Epithelial cell of proximal tubule (primary cell): ENCODE measurements at regions not wholly inside any gene's neighbourhood (a gene's known extent, or its start where the extent isn't known, plus 50 kb on each side); places are given as distances from the start of the nearest gene placed in this dataset.

ENCODE experiments used
- DNase-seq: peaks from one replicate; pipeline ENCODE4 v3.0.0-alpha.2; 2011; ENCODE audit warnings: low read depth
- H3K4me3 ChIP-seq: 2 replicates; pipeline ENCODE4 v1.5.1; 2011; ENCODE audit warnings: low read depth, mild to moderate bottlenecking, low read length
- CTCF ChIP-seq: conservative IDR thresholded peaks from 2 replicates; pipeline ENCODE4 v1.5.1; 2012; ENCODE audit warnings: low read depth, mild to moderate bottlenecking, low read length

DNA sequence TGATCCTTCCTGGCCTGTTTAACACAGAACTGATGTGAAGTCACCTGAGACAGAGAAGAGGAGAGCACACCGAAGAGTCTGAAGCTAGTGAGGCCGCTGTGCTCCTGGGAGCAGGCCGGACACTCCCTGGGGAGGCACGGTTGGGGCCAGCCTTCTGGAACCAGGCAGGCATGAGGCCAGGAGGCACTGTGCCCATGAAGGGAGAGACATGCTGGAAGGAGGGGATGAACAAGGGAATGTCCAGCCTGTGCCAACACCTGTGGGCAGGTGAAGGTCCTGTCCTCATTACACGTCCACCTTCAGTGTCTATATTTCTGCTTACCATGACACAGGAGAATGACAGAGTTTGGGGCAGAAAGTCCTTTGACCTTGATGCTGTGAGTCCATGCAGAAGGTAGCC is 183.8 kb upstream of the S1PR3 start:
- H3K4me3 ChIP-seq = no peak overlapping the region
- DNase-seq = no peak
- TF ChIP-seq CTCF = no peak

DNA sequence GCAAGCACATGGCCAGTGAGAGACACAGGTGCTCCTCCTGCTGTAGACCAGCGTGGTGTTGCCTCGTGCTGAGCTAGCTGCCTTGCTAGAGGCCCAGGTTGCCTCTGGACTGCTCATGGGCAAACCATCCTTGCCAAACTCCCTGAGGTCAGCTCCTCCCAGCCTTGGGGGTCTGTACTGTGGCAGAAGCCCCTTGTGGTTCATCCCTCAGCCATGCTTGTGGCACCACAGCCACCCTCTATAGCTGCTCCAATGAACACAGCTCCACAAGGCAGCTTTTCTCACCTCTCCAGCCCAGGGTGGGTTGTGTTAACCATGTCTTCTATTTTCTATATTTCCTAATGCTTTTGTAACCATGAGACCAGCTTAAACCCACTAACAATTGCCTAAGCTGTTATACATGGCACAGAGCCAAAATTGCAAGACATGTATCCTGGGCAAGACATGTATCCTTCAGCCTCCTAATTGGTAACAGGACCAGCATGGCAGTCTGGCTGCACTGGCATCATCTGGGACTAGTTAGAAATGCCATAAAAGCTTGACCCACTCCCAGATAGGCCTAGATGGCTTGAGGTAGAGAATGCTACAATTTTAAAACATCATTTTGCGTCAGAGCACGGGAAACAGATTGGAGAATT is 183.1 kb upstream of the S1PR3 start:
- no peak for DNase-seq
- no peak overlapping the region for H3K4me3 ChIP-seq
- TF ChIP-seq CTCF = no peak

DNA sequence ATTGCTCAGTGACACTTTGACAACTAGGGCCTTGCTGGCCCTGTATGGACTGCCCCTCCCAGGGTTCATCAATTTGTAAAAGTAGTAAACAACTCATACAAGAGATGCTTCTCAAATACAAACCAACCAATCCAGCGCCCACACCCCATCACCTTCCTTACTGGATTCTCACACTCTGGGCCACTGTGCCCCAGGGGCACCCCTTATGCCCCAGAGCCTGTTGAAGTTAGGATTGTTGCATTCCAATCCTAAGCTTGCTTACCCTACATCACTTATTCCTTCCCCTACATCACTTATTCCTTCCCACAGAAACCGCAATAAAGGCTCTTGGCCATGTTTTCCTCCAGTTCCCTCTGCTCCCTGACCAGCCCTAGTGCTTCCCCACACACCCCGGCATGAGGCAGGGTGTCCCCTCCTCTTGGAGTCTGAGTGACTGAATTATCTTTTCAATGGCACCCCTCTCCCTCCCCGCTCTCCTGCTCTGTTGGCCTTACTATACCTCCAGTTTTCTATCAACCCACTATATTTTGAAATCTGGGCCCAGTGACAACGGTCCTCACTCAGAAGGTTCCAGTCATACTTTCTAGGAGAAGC is 182.4 kb upstream of the S1PR3 start:
- no peak for TF ChIP-seq CTCF
- no peak for DNase-seq
- no peak overlapping the region for H3K4me3 ChIP-seq

DNA sequence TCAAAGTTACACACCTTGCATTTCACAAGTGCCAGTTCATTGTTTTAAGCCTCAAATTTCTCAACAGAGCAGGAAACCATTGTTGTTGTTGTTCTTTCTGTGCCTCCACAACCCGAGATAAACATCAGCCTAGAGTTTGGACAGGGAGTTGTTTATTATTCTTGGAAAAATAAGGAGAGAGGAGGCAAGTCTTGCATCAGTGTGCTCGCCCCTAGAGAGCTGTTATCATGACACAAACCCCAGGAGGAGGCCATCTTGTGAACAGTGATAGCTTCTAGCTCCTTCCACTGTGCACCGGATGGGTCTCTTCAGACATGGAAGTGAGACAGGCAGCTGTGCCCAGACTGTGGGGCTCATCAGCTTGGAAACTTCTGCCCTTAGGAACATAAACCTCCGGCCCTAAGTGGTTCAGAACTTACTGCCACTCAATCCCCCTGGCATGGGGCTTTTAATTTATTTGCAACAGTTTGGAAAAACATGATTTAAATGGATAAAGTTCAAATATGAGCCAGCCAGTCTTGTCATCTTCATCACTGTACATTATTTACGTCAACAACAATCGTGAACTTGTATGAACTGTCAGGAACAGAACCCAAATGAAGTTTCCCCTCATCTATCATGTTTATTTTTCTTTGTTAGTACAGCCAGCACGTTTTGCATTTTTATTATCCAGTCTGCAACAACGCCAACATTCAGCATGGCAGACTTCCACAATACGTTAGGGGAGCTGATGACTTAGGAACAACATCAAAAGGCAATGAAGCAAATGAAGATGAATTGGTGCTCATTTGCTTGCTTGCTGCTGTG is 181.7 kb upstream of the S1PR3 start:
- no peak overlapping the region for H3K4me3 ChIP-seq
- no peak for DNase-seq
- TF ChIP-seq CTCF = no peak

- DNase-seq = no peak
- TF ChIP-seq CTCF = no peak
- H3K4me3 ChIP-seq = no peak overlapping the region
Measured at GRCh38 chr9:88810826-88811225, 180.4 kb upstream of the S1PR3 start.

DNA sequence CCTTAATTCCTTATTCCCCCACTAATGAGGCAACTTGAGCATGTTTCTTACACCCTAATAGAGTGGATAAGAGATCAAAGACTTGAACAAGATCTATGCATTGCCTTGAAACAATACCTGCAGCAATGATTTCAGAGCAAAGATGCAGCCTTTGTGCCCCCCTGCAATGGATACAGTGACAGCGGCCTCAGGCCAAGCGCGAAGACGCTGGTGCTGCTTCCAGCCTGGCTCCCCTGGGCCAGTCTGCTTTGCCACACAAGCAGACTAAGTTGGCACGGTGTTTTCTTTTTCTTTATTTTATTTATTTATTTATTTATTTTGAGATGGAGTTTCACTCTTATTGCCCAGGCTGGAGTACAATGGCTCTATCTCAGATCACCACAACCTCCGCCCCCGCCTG is 179.8 kb upstream of the S1PR3 start:
- H3K4me3 ChIP-seq = no peak overlapping the region
- no peak for DNase-seq
- no peak for TF ChIP-seq CTCF
